ENCODE measurements at regions not wholly inside any gene's neighbourhood (a gene's known extent, or its start where the extent isn't known, plus 50 kb on each side); places are given as distances from the start of the nearest gene placed in this dataset.
A peak's percentile ranks its signal among the peaks of the same experiment; 100 is the strongest.
"Not testable (repeated sequence)": the region's sequence is repeated elsewhere in the genome, so short reads cannot be mapped to it uniquely, and the experiment has no call there.

DNA sequence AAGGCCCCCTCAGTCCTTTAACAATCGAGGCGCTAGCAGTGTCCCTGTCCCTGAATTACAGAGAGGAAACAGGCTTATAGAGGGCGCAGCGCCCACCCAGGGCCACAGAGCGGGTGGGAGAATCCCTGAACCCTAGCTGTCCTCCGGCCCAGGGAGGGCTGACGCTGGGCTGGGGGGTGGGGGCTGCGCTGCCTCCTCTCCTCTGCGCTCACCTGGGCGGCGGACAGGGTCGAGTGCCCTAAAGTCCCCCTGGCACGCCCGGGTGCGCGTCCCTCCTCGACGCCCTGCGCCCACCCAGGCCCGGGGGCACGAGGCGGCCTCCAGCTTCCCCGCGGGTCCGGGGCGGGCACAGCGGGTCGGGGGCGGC lies 200.4 kb upstream of the N4BP1 start:
- DNase-seq (ENCODE audit: low spot score in 2 of 2): no peak
- H3K9me3 Mint-ChIP-seq: peaks cover 0 to 9% of the 10 kb centered on the region in 2 donors

DNA sequence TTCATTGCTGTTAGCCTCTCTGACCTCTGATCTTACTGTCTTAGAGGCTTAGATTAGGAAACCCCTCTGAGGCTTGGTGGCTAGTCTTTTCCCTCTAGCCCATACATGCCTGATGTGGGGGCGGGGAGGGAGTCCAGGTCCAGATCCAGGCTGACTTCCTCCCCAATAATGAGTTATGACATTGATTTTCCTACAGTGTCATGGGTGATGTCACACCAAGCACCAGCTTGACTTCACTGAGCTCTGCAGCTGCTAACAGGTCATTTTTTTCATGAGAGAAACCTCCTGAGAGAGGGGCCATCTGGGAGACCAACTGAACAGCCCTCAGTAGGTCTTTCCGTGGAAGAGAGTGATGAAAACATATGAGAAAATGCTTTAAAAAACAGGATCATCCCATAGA lies 180.2 kb upstream of the N4BP1 start:
- no peak overlapping the region for H3K27ac Mint-ChIP-seq
- peaks cover 7 to 8% of the 10 kb centered on the region in 2 donors for H3K9me3 Mint-ChIP-seq
- H3K36me3 Mint-ChIP-seq: no peaks in the 10 kb centered on the region
- DNase-seq (ENCODE audit: low spot score in 2 of 2) (no peak), ATAC-seq (no peak)

More for the DNA sequence above, 200.4 kb upstream of the N4BP1 start:
- Mint-ChIP-seq H3K27ac (no peak overlapping the region), H3K36me3 (peaks cover 6 to 14% of the 10 kb centered on the region in 2 donors)
- ATAC-seq: no peak

DNA sequence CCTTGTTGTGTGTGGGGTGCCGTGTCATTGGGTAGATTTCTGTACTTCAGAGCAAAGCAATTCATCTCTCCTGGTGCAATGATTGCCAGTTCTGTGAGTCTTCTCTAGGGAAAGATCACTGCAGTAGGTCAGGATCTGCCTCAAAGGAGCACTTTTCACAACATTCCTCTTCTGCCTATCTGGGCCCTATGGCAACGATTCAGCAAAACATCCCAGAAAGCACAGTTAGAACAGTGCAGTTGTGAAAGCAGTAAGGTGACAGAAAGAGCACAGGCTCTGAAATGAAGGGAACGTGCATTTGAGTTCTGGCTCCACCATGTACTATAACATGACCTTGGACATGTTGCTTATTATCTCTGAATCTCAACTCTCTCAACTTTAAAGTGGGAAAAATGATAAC lies 178.5 kb upstream of the N4BP1 start:
- ATAC-seq (no peak), DNase-seq (ENCODE audit: low spot score in 2 of 2) (no peak)
- peaks cover 7% of the 10 kb centered on the region in 2 donors for H3K9me3 Mint-ChIP-seq
- H3K36me3 Mint-ChIP-seq: no peaks in the 10 kb centered on the region
- no peak overlapping the region for H3K27ac Mint-ChIP-seq

DNA sequence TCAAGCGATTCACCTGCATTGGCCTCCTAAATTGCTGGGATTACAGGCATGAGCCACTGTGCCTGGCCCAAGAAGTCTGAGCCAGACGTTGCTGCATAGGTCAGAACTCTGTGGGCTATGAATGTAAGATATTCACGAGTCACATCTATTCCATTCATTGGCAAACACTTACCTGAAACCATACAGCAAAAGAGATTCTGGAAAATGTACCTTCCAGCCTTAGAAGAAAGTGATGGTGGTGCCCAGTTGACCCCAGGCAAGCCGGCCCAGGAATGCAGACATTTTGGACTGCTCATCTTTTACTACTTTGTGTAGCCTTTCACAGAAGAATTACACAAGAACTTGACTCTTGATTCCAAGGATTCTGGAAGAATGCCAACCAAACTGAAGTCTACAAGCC lies 135.6 kb upstream of the N4BP1 start:
- no peak for DNase-seq (ENCODE audit: low spot score in 2 of 2)
- Mint-ChIP-seq H3K27ac (no peak overlapping the region), H3K36me3 (peaks cover 0 to 4% of the 10 kb centered on the region in 2 donors), H3K9me3 (peaks cover 10 to 19% of the 10 kb centered on the region in 2 donors)
- no peak for ATAC-seq

DNA sequence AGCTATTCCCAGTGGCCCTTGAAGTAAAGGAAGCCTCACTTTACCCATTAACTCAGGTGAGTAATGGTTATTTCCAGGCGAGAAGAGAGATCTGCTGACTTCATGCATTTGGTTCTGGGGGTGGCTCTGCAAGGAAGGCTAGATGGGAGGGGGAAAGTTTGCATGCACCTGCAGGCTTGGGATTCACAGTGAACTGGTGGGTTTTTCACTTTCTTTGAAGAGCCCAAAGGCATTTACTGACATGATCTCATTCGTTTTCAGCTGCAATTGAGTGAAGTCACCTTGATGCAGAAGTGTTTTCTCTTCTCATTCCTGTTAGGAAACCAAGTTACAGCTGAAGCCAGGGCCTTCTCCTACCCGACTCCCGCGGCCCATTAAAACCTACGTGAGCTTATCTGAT lies 131.0 kb upstream of the N4BP1 start:
- no peak for DNase-seq (ENCODE audit: low spot score in 2 of 2)
- ATAC-seq: no peak
- Mint-ChIP-seq H3K27ac (no peak overlapping the region), H3K9me3 (peaks cover 4 to 13% of the 10 kb centered on the region in 2 donors), H3K36me3 (peaks cover 0 to 4% of the 10 kb centered on the region in 2 donors)

DNA sequence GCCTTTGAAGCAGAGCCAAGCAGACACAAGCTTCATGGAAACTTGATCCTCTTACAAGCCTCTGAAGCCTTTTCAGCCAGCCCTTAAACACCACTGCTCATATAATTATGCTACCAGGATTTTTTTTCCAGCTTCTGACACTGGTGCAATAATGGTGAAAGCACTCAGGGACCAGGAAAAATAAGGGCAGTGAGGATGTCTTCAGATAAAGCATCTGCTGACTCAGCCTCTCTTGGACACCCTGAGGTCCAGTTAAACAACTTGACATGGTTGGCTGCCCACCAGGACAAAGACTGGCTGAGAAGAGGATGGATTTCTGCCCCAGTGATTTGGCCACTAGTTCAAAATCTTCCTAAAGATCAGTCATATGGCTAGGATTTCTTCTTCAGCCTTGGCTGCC lies 124.2 kb upstream of the N4BP1 start:
- ATAC-seq (no peak), DNase-seq (ENCODE audit: low spot score in 2 of 2) (no peak)
- no peak overlapping the region for H3K27ac Mint-ChIP-seq
- H3K36me3 Mint-ChIP-seq: no peaks in the 10 kb centered on the region
- H3K9me3 Mint-ChIP-seq: no peaks in the 10 kb centered on the region

DNA sequence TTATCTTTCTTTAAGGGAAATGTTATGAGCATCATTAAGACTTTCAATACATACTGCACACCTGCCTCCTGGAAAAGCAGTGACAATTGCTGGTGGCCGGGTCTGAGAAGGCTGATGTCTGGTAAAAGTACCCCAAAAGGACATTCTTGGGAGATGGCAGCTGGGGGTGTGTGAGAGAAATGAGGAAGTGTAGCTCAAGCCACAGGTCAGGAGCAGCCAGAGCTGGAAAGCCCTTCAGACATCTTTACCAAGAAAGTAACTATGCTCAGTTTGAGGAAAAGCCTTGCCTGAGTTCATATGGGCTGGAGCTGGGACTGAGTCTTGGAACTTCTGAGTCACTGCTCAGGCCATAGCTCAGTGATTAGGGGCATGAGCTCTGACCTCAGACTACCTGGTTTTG lies 94.7 kb upstream of the N4BP1 start:
- no peak for ATAC-seq
- Mint-ChIP-seq H3K36me3 (no peaks in the 10 kb centered on the region), H3K27ac (no peak overlapping the region), H3K9me3 (peaks cover 0 to 3% of the 10 kb centered on the region in 2 donors)
- DNase-seq (ENCODE audit: low spot score in 2 of 2): no peak

DNA sequence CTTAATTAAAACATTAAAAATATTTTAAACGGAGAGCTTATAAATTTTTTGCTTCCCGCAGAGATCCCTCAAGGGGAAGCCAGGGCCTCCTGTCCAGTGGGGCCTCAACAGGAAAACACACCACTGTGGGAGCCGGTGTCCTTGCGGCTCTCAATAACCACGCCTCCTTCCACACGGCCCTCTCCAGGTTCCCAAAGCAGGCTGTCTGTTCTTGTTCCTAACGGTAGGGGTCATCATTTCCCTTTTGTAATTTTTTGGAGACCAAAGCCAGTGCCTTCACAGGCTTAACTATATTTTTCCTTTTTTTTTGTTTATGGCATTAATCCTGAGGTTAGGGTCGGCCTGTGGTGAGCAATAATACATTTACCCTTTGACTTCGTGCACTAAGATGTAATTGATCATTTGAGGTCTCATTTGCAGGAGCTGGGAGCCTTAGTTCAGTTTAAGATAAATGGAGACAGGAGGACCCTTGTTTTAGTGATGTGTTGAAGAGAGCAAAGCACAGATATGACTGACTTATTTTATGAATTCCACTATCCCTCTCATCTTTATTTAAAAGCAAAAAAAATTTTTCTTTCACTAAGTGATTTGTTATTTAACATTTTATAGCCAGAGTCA lies 77.5 kb upstream of the N4BP1 start:
- Mint-ChIP-seq H3K27ac (no peak overlapping the region), H3K36me3 (no peaks in the 10 kb centered on the region), H3K9me3 (no peaks in the 10 kb centered on the region)
- ATAC-seq: peak; percentile 60 to 84
- peak in 1 of 2 donors; percentile 44 for DNase-seq (ENCODE audit: low spot score in 2 of 2)

DNA sequence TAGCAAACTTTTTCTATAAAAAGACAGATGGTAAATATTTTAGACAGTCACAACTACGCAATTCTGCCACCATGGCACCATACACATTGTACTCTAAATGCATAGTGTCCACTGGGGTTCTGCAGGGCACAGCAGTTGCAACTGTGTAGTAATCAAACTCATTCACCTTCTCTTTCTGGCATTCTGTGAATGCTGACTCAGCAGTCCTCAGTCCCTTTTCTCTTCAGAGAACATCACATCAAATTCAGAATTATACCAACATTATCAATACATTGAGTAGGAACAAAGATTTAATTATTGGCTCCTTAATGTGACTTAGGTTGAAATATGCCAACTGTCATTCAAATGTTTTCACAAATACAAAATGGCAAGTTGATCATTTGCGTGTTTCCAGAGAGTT lies 74.2 kb upstream of the N4BP1 start:
- no peaks in the 10 kb centered on the region for H3K36me3 Mint-ChIP-seq
- no peaks in the 10 kb centered on the region for H3K9me3 Mint-ChIP-seq
- ATAC-seq (no peak), DNase-seq (ENCODE audit: low spot score in 2 of 2) (no peak)
- no peak overlapping the region for H3K27ac Mint-ChIP-seq

DNA sequence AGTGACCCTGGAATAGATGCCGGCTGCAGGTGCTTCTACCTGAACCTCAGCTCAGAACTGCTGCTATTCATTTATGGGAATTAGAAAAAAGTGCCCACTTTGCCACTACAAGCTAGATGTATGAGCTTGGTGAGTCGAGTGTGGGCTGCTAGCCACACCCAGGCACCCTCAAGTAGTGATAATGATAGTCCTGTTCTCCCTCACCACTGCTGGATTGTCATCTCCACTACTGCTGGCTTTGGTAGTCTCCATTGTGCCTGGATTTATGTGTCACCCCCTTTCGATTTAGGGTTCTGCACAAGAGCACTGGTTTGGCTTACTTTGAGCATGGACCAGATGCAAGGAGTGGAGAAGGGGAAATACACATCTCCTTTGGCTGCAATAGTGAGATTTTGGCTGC lies 73.0 kb upstream of the N4BP1 start:
- no peaks in the 10 kb centered on the region for H3K36me3 Mint-ChIP-seq
- ATAC-seq (peak in 1 of 2 donors; percentile 51), DNase-seq (ENCODE audit: low spot score in 2 of 2) (no peak)
- no peak overlapping the region for H3K27ac Mint-ChIP-seq
- H3K9me3 Mint-ChIP-seq: no peaks in the 10 kb centered on the region

DNA sequence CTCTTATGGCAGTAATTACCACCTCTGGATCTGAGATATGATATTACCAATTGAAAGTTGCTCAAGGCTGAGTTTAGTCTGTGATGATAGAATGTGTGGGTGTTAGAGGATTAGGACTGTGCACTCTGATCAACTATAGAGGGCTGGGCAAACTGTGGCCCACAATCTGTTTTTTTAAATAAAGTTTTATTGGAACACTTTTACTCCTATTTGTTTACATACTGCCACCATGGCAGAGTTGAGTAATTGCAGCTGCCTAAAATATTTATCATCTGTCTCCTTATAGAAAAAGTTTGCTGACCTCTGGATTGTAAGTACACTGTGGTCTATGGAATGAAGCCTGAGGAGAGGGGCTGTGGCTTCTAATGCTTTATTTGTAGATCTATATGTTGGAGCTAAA lies 71.5 kb upstream of the N4BP1 start:
- ATAC-seq: no peak
- DNase-seq (ENCODE audit: low spot score in 2 of 2): no peak
- no peaks in the 10 kb centered on the region for H3K36me3 Mint-ChIP-seq
- H3K27ac Mint-ChIP-seq: no peak overlapping the region
- no peaks in the 10 kb centered on the region for H3K9me3 Mint-ChIP-seq

DNA sequence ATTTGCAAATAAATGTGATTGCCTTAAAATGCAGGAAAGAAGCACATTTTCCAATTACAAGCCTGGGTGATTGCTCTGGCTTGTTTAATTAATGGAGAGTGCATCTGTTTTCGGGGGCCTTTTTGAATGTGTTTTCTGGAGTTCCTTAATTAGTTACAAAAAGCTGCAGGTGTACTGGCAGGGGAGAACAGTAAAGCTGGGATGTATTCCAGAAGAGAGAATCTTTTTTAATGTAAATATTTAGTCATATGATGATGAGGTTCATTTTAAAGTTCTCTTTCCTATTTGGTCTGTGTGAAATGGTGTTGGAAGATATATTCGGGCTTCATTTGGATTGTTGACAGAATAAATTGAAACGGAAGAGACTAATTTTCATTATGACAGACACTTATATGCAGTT lies 70.9 kb upstream of the N4BP1 start:
- Mint-ChIP-seq H3K27ac (no peak overlapping the region), H3K9me3 (no peaks in the 10 kb centered on the region), H3K36me3 (no peaks in the 10 kb centered on the region)
- no peak for DNase-seq (ENCODE audit: low spot score in 2 of 2)
- no peak for ATAC-seq

DNA sequence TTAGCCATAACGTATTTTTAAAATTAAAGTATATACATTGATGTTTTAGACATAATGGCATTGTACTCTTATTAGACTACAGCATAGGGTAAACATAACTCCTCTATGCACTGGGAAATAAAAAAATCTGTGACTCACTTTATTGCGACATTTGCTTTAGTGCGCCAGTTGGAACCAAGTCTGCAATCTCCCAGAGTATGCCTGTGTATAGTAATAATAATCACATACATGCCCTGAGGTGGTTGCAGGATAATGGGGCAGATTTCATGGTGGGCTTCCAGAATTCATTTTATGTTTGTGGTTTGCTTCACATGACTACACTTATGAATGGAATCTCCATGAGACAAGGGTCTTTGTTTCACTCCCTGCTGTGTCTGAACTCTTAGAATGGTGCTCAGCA lies 66.9 kb upstream of the N4BP1 start:
- ATAC-seq (no peak), DNase-seq (ENCODE audit: low spot score in 2 of 2) (no peak)
- Mint-ChIP-seq H3K9me3 (peaks cover 4% of the 10 kb centered on the region in 2 donors), H3K36me3 (no peaks in the 10 kb centered on the region), H3K27ac (no peak overlapping the region)

DNA sequence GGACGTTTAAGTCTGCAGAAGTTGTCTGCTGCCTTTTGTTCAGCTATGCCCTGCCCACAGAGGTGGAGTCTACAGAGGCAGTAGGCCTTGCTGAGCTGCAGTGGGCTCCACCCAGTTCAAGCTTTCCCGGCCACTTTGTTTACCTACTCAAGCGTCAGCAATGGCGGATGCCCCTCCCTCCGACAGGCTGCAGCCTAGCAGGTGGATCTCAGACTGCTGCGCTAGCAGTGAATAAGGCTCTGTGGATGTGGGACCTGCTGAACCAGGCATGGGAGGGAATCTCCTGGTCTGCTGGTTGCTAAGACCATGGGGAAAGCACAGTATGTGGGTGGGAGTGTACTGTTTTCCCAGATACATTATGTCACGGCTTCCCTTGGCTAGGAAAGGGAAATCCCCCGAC lies 58.2 kb upstream of the N4BP1 start:
- not testable (repeated sequence) for H3K27ac Mint-ChIP-seq; DNase-seq (ENCODE audit: low spot score in 2 of 2); ATAC-seq
- H3K9me3 Mint-ChIP-seq: peaks cover 6 to 15% of the 10 kb centered on the region in 2 donors
- peaks cover 7 to 33% of the 10 kb centered on the region in 2 donors for H3K36me3 Mint-ChIP-seq

DNA sequence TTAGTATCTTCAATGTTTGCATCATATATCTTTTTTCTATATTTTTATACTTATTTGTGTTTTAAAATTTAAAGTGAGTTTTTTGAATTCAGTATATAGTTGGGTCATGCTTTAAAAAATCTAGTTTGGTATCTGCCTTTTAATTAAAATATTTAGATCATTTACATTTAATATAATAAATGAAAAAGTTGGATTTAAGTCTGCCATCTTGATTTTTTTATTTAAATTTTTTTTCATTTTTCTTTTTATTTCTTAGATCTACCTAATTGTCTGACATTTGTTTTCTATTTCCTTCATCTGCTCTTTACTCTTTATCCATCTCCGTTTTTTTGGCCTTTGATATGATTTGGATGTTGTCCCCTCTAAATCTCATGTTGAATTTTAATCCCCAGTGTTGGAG lies 50.0 kb upstream of the N4BP1 start:
- ATAC-seq: no peak
- Mint-ChIP-seq H3K36me3 (peaks cover 6 to 24% of the 10 kb centered on the region in 2 donors), H3K9me3 (peaks cover 14 to 21% of the 10 kb centered on the region in 2 donors), H3K27ac (no peak overlapping the region)
- no peak for DNase-seq (ENCODE audit: low spot score in 2 of 2)
